ENCODE measurements at regions not wholly inside any gene's neighbourhood (a gene's known extent, or its start where the extent isn't known, plus 50 kb on each side); places are given as distances from the start of the nearest gene placed in this dataset.

DNA sequence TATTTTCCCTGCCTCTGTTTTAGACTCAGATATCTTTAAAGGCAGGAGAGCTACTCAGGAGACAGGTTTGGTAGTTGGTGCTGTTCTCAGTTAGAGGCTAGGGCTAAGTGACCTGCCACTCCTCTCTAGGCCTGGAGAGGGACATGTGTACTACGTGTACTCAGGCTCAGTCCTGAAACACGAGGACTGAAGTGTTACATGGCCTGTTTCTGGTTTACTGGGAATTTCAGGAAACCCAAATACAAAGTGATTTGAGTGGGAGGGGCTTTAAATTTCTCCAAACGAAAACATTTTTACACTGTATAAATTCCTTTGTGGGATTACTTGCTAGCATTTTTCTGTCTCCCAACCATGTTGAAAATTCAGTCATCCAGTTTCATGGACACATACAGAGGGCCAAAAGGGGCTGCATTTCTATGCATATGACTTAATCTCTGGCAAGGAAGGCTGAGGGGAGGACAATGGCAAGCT lies 343.3 kb downstream of the CYP26B1 start:
- DNase-seq: no peak

DNA sequence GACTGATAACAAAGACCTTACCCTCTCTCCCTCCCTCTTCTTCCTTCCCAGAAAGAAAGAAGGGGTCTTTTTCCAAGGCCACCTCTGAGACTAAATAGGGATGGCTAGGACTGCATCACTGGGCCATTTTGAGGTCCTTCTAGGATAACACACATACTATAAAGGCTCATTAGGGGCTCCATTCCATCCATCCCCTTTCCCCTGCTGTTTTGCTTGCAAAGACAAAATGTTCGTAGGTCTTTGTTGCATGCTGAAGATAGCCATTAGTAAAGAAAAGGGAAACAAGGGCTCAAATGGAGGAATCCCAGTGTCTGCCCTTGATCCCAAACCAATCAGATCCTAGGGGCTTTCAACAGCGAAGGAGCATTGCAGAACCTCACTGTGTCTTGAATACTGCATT lies 344.3 kb downstream of the CYP26B1 start:
- no peak for DNase-seq

- no peak for DNase-seq
Measured at GRCh38 chr2:71802556-71802955, 345.1 kb downstream of the CYP26B1 start.

GRCh38 chr2:71801969-71802368 lies 345.7 kb downstream of the CYP26B1 start:
- DNase-seq: no peak

DNA sequence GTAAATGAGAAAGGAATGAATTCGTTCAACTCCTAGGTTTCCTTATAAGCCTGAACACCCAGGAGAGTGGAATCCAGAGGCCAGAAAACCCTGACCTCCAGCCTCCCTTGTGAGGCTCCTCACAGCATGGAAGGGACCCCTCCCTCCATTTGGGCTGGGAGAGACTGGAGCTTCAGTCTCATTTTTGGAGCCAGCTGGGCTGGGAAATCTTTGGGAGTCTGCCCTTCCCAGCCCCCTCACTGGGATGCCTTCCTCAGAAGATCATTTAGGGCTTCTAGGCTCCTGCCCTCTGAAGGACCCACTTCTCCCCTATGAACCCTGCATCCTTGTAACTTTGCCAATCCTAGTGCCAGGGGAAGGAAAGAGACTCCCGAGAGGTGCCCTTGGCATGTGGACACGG lies 346.1 kb downstream of the CYP26B1 start:
- DNase-seq: no peak

- DNase-seq: no peak
Measured at GRCh38 chr2:71800851-71801250, 346.8 kb downstream of the CYP26B1 start.

GRCh38 chr2:71800106-71800809 lies 346.9 kb downstream of the DYSF start:
- DNase-seq: no peak

DNA sequence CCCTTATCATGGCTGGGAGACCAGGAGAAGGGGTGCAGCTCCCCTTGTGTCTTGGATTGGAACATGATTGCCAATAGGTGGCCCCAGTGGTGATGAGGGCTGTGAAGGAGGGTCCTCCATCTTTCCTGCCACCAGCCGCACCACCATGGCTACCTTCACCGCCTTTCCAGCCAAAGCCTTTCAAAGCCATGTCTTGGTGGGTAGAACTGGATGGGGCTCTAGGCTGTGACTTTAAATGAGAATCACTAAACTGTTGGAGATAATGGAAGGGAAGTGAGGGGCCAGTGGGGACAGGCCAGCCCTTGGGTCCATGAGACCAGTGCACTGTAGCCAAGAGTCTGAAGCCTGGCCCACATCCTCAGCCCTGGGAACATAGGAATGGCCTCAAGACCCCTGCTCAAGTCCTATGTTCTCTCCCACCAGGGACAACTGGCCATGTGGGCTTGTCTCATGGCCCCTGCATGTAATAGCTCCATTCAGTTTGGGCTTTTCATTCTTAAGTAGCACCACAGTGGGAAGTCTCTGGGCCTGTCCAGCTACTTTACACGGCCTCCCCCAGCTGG lies 345.7 kb downstream of the DYSF start:
- DNase-seq: no peak

DNA sequence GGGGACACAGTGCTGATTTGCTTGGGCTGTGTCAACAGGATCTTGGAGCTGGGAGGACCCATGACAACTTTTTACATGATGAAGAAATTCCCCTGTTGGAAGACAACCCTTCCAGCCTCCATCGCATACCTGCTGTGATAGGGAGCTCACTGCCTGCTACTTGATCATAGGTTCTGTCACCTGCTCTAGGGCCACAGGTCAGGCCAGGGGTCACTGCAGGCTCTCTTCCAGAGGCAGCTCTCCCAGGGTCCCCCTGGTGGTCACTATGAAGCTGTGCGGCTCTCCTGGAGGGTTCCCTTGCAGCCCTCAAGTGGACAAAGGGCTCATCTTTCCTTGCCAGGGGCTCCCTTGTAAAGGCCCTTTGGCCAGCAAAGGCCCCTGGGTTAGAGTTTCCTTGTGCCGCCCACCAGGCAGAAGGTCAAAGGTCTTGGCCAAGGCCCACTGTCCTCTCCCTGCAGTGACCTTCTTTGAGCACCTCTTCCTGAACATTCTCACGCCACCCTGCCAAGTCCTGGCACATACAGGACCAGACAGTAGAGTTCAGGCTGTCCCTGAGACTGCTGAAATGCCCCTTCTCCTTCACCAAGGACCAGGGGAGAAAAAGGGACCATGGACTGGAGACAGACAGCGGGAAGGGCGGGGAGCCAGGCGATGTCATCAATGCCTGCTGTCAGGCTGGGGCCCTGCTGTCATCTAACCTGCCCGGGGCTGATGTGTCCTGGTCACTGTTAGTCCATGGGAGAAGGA lies 345.1 kb downstream of the DYSF start:
- DNase-seq: no peak

GRCh38 chr2:71797035-71797810 lies 343.9 kb downstream of the DYSF start:
- DNase-seq: no peak

GRCh38 chr2:71796174-71796593 lies 342.8 kb downstream of the DYSF start:
- DNase-seq: no peak

- no peak for DNase-seq
Measured at GRCh38 chr2:71795486-71795885, 342.1 kb downstream of the DYSF start.

DNA sequence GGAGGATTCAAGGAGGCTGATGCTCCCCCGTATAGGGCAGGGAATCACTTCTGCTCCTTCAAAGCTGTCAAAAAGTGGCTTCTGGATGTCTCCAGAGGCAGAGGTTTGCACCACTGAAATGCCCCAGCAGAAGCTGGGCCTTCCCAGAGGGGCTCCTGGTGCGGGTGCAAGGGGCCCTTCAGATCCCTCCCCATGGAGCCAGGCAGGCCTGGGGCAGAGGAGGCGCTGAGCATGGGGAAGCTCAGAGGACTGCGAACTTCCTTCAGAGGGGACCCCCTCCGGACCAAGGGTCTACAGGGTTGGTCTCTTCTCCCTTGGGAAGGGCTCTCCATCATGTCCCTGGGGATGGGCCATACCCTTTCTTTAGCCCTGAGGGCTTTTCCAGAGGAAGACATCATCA lies 341.2 kb downstream of the DYSF start:
- no peak for DNase-seq

- DNase-seq: no peak
Measured at GRCh38 chr2:71793926-71794325, 340.6 kb downstream of the DYSF start.

- no peak for DNase-seq
Measured at GRCh38 chr2:71792926-71793761, 339.8 kb downstream of the DYSF start.

DNA sequence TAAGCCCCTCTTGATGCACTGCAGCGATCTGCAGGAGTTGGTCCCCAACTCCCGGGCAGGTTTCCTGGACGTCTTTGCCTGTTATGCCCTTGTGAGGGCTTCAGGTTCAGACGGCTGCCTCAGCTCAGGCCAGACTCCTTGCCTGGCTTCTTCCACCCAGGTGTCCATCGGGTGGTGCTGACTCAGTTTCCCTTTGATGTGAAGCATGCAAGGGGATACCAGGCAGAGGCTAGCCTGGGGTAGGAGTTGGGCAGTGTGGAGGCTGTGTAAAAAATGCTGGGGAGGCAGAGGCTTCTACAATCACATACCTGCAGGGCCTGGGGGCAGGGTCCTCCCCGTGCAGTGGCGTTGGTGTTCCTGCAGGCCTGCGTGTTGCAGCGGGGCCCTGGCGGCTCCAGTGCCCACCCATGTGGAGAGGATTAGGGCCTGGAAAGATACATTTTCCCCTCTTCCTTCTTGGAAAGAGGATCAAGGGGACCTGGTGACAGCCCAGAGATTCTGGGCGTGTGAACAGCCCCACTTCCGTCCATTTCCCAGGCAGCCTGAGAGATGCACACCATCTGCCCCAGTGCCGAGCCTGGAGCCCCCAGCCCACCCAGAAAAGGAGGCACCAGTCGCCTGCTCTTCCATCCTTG lies 338.3 kb downstream of the DYSF start:
- DNase-seq: no peak

DNA sequence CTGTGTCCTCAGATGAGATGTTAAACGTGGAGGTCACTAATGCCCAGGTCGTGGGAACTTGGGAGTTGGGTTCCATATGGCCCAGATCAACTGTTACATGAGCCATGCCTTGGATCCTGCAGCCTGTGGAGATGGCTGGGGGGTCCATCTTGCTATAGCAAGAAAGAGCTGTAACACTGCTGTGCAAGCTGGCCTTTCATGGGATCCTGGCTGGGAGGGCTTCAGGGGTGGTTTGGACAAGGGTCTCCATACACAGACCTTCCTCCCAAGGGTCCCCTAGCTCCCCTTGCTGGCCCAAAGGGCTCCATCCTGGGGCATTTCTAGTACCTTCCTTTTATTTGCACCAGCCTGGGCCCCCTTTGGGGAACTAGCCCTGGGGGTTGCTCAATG lies 337.7 kb downstream of the DYSF start:
- DNase-seq: no peak

GRCh38 chr2:71790226-71791060 lies 337.1 kb downstream of the DYSF start:
- no peak for DNase-seq

- DNase-seq: no peak
Measured at GRCh38 chr2:71789556-71790204, 336.3 kb downstream of the DYSF start.

- no peak for DNase-seq
Measured at GRCh38 chr2:71788601-71789240, 335.4 kb downstream of the DYSF start.
